ENCODE measurements at regions not wholly inside any gene's neighbourhood (a gene's known extent, or its start where the extent isn't known, plus 50 kb on each side); places are given as distances from the start of the nearest gene placed in this dataset.
"Not testable (repeated sequence)": the region's sequence is repeated elsewhere in the genome, so short reads cannot be mapped to it uniquely, and the experiment has no call there.

- no peak overlapping the region for H3K4me3 ChIP-seq (ENCODE audit: insufficient read depth, low read depth, low read length)
- DNase-seq (ENCODE audit: low read depth) (no peak), FAIRE-seq (no peak)
- H3K27ac ChIP-seq (ENCODE audit: low read depth, low read length), result no peak overlapping the region
- no peak overlapping the region for H3K4me3 Mint-ChIP-seq (ENCODE audit: unreplicated experiment)
- no peaks in the 10 kb centered on the region for H3K9me3 ChIP-seq (ENCODE audit: insufficient read depth, low read depth, low read length)
- H2AFZ ChIP-seq (ENCODE audit: low read depth, low read length), result no peak overlapping the region
- H3K4me1 Mint-ChIP-seq (ENCODE audit: low read depth, unreplicated experiment), result no peaks in the 10 kb centered on the region
- no peaks in the 10 kb centered on the region for H3K36me3 ChIP-seq (ENCODE audit: insufficient read depth, low read length)
- H3K27me3 Mint-ChIP-seq (ENCODE audit: low read depth, unreplicated experiment), result no peaks in the 10 kb centered on the region
- H3K79me2 ChIP-seq (ENCODE audit: insufficient read depth, low read length), result no peaks in the 10 kb centered on the region
- peaks cover 4% of the 10 kb centered on the region for H3K9me3 Mint-ChIP-seq (ENCODE audit: unreplicated experiment)
- H3K4me2 ChIP-seq (ENCODE audit: low read length), result no peak overlapping the region
- no peak for TF ChIP-seq CTCF (IDR thresholded peaks at IDR 0.05; ENCODE audit: insufficient read depth, low read depth, low read length)
- TF ChIP-seq EZH2 (IDR thresholded peaks at IDR 0.05; ENCODE audit: insufficient read depth, low read length), result no peak
- no peak overlapping the region for H3K9ac ChIP-seq (ENCODE audit: low read length)
- no peak overlapping the region for H3K27ac Mint-ChIP-seq (ENCODE audit: unreplicated experiment)
- H3K27me3 ChIP-seq (ENCODE audit: insufficient read depth, low read length), result no peaks in the 10 kb centered on the region
- no peaks in the 10 kb centered on the region for H3K36me3 Mint-ChIP-seq (ENCODE audit: low read depth, unreplicated experiment)
- no peaks in the 10 kb centered on the region for H3K4me1 ChIP-seq (ENCODE audit: insufficient read depth, low read length)
- no peaks in the 10 kb centered on the region for H4K20me1 ChIP-seq (ENCODE audit: insufficient read depth, low read length)
Observed at GRCh38 chr2:194854941-194855340, 802.1 kb upstream of the SLC39A10 start.

GRCh38 chr2:194842871-194843270 is 814.2 kb upstream of the SLC39A10 start:
- Histone ChIP-seq H3K79me2 (ENCODE audit: insufficient read depth, low read length) (no peaks in the 10 kb centered on the region), H3K27ac (ENCODE audit: low read depth, low read length) (no peak overlapping the region), H4K20me1 (ENCODE audit: insufficient read depth, low read length) (no peaks in the 10 kb centered on the region), H3K9ac (ENCODE audit: low read length) (no peak overlapping the region), H3K9me3 (ENCODE audit: insufficient read depth, low read depth, low read length) (peaks cover 3% of the 10 kb centered on the region), H3K4me1 (ENCODE audit: insufficient read depth, low read length) (no peaks in the 10 kb centered on the region), H3K4me3 (ENCODE audit: insufficient read depth, low read depth, low read length) (no peak overlapping the region), H3K36me3 (ENCODE audit: insufficient read depth, low read length) (no peaks in the 10 kb centered on the region), H3K27me3 (ENCODE audit: insufficient read depth, low read length) (no peaks in the 10 kb centered on the region), H2AFZ (ENCODE audit: low read depth, low read length) (no peak overlapping the region), H3K4me2 (ENCODE audit: low read length) (no peak overlapping the region)
- Mint-ChIP-seq H3K4me3 (ENCODE audit: unreplicated experiment) (no peak overlapping the region), H3K27ac (ENCODE audit: unreplicated experiment) (no peak overlapping the region), H3K36me3 (ENCODE audit: low read depth, unreplicated experiment) (no peaks in the 10 kb centered on the region), H3K27me3 (ENCODE audit: low read depth, unreplicated experiment) (no peaks in the 10 kb centered on the region), H3K4me1 (ENCODE audit: low read depth, unreplicated experiment) (no peaks in the 10 kb centered on the region), H3K9me3 (ENCODE audit: unreplicated experiment) (no peaks in the 10 kb centered on the region)
- DNase-seq (ENCODE audit: low read depth) (no peak), FAIRE-seq (no peak)
- TF ChIP-seq CTCF (IDR thresholded peaks at IDR 0.05; ENCODE audit: insufficient read depth, low read depth, low read length) (no peak), EZH2 (IDR thresholded peaks at IDR 0.05; ENCODE audit: insufficient read depth, low read length) (no peak)

- H3K27me3 ChIP-seq (ENCODE audit: insufficient read depth, low read length); H2AFZ ChIP-seq (ENCODE audit: low read depth, low read length); H3K4me1 ChIP-seq (ENCODE audit: insufficient read depth, low read length); H3K4me1 Mint-ChIP-seq (ENCODE audit: low read depth, unreplicated experiment); H3K27me3 Mint-ChIP-seq (ENCODE audit: low read depth, unreplicated experiment); H4K20me1 ChIP-seq (ENCODE audit: insufficient read depth, low read length); H3K79me2 ChIP-seq (ENCODE audit: insufficient read depth, low read length); H3K9ac ChIP-seq (ENCODE audit: low read length); H3K4me2 ChIP-seq (ENCODE audit: low read length); H3K36me3 Mint-ChIP-seq (ENCODE audit: low read depth, unreplicated experiment); H3K36me3 ChIP-seq (ENCODE audit: insufficient read depth, low read length); DNase-seq (ENCODE audit: low read depth); H3K27ac Mint-ChIP-seq (ENCODE audit: unreplicated experiment); H3K4me3 Mint-ChIP-seq (ENCODE audit: unreplicated experiment); FAIRE-seq; H3K9me3 ChIP-seq (ENCODE audit: insufficient read depth, low read depth, low read length); H3K9me3 Mint-ChIP-seq (ENCODE audit: unreplicated experiment); H3K27ac ChIP-seq (ENCODE audit: low read depth, low read length); H3K4me3 ChIP-seq (ENCODE audit: insufficient read depth, low read depth, low read length): not testable (repeated sequence)
Observed at GRCh38 chr2:194834371-194834770, 822.7 kb upstream of the SLC39A10 start.
